ENCODE measurements at regions not wholly inside any gene's neighbourhood (a gene's known extent, or its start where the extent isn't known, plus 50 kb on each side); places are given as distances from the start of the nearest gene placed in this dataset.

DNA sequence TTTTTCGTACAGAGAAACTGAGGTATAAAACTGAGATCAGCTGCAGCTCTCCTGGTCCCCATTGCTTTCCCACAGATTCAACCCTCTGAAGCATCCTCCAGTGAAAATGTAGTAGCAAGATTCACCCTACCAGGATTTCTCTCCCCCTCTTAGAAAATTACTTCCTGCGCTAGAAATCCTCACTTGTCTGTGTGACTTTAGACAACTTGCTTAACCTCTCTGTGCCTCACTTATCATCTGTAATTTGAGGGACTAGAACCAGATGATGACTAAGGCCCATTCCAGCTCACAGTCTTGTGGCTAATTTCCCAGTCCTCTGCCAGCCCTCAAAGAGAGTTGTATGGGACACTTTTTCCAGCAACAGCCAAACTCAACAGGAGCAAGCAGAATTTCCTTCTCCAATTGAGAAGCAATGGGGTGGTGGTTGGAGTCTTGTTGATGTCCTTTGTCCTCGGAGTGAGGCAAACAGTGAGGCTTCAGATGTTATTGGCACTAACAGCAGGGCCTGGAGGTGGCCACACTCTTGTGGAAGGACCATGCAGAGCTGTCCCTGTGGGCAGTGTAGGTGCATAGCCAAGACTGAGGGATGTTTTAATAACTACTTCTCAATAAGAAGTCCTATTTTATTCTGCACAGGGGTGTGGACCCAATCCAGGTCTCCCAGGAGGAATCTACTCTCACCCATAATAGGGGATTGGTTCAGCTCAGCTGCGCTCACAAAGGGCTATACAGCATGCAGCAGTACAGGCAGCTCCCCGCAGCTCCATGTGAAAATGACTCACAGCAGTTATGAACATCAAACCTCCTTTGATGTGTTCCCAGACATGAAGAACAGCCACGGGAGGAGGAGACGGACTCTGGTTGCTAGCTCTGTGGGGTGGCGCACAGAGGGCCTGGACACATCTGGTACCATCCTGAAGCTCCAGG is 200.1 kb downstream of the DAD1 start:
- Histone ChIP-seq H3K9me2 (replicated peaks; ENCODE audit: low read length) (no peaks in the 10 kb centered on the region), H3K4me2 (ENCODE audit: low read length) (peak overlapping the region; percentile 63), H2AFZ (ENCODE audit: low read length) (no peak overlapping the region), H3F3A (ENCODE audit: low read length, unreplicated experiment) (peaks cover 8% of the 10 kb centered on the region), H3K79me2 (ENCODE audit: low read length) (no peaks in the 10 kb centered on the region), H3K27me3 (ENCODE audit: low read length) (no peaks in the 10 kb centered on the region), H3K9me3 (ENCODE audit: low read length) (no peaks in the 10 kb centered on the region), H3K4me1 (ENCODE audit: insufficient read depth, low read length) (peaks cover 53% of the 10 kb centered on the region), H4K20me1 (ENCODE audit: low read length) (no peaks in the 10 kb centered on the region), H3K4me3 (ENCODE audit: low read length) (no peak overlapping the region), H3K27ac (ENCODE audit: low read length) (peak overlapping the region; percentile 92), H3K36me3 (ENCODE audit: low read depth, low read length) (no peaks in the 10 kb centered on the region), H3K9ac (ENCODE audit: low read length) (peak overlapping the region; percentile 6; the same call in 1 of the 2 replicates)
- ATAC-seq = peak; percentile 16
- intact Hi-C loops (cut with micrococcal nuclease) = no loop called here
- BruUV-seq (replicated peaks) = no TSS peak
- POLR2A ChIA-PET (ENCODE audit: unreplicated experiment) = interaction anchor here (0.5 to 0.7 kb wide), 2 partner anchors 178 to 271 kb away, joined by 3 to 4 read pairs; no protein-coding TSS in a partner anchor
- DNase-seq = peak; percentile 57
- CTCF ChIA-PET = interaction anchor here (0.5 to 3.9 kb wide), 9 partner anchors 37 to 847 kb away, joined by 3 to 29 read pairs (median 5); no protein-coding TSS in a partner anchor
- no peak for TF ChIP-seq EZH2phosphoT487 (IDR thresholded peaks at IDR 0.05; ENCODE audit: borderline replicate concordance, low read length)
- TF ChIP-seq EZH2 (IDR thresholded peaks at IDR 0.05; ENCODE audit: low read length, unreplicated experiment) = no peak
- no peak for TF ChIP-seq CTCF (conservative IDR thresholded peaks at IDR 0.05; ENCODE audit: low read depth, low read length)

- no TSS peak for BruUV-seq (replicated peaks)
- POLR2A ChIA-PET (ENCODE audit: unreplicated experiment) = no interaction called here
- Histone ChIP-seq H3K27me3 (ENCODE audit: low read length) (no peaks in the 10 kb centered on the region), H3K4me2 (ENCODE audit: low read length) (peak overlapping the region; percentile 30), H3K4me3 (ENCODE audit: low read length) (no peak overlapping the region), H3K79me2 (ENCODE audit: low read length) (no peaks in the 10 kb centered on the region), H3K9me2 (replicated peaks; ENCODE audit: low read length) (no peaks in the 10 kb centered on the region), H3F3A (ENCODE audit: low read length, unreplicated experiment) (peaks cover 8% of the 10 kb centered on the region), H3K9ac (ENCODE audit: low read length) (no peak overlapping the region), H3K9me3 (ENCODE audit: low read length) (no peaks in the 10 kb centered on the region), H3K27ac (ENCODE audit: low read length) (no peak overlapping the region), H3K4me1 (ENCODE audit: insufficient read depth, low read length) (peaks cover 48% of the 10 kb centered on the region), H2AFZ (ENCODE audit: low read length) (peak overlapping the region; percentile 40), H3K36me3 (ENCODE audit: low read depth, low read length) (no peaks in the 10 kb centered on the region), H4K20me1 (ENCODE audit: low read length) (no peaks in the 10 kb centered on the region)
- CTCF ChIA-PET = interaction anchor here (0.6 to 3.9 kb wide), 2 partner anchors 84 to 325 kb away, joined by 3 to 29 read pairs; no protein-coding TSS in a partner anchor
- DNase-seq (no peak), ATAC-seq (no peak)
- intact Hi-C loops (cut with micrococcal nuclease) = loop anchor here (1.0 kb wide), 1 partner anchor 85 kb away; no protein-coding TSS in a partner anchor
- TF ChIP-seq CTCF (conservative IDR thresholded peaks at IDR 0.05; ENCODE audit: low read depth, low read length) (0 out of 2 replicates have a peak, but pooled peaks have one; percentile 17), EZH2phosphoT487 (IDR thresholded peaks at IDR 0.05; ENCODE audit: borderline replicate concordance, low read length) (no peak), EZH2 (IDR thresholded peaks at IDR 0.05; ENCODE audit: low read length, unreplicated experiment) (no peak)
Observed at GRCh38 chr14:22387776-22388241, 201.2 kb downstream of the DAD1 start.
